ENCODE measurements at regions not wholly inside any gene's neighbourhood (a gene's known extent, or its start where the extent isn't known, plus 50 kb on each side); places are given as distances from the start of the nearest gene placed in this dataset.

DNA sequence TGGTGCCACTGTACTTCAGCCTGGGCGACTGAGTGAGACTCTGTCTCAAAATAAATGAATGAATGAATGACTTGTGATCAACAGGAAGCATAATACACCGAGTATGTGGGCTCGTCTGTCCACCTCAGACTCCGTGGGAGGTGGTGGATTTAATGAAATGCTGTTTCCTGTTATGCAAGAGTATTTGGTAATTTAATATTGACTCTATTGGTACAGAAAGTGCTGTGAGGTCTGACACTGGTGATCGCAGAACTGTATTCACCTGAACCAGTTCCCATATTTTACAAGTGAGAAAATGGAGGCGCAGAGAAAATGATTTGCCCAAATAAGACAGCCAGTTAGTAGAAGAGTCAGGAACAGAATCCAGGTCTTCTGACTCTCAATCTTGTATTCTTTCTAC, 423.3 kb downstream of the RAPGEF2 start:
- TF ChIP-seq, protein P1, sequence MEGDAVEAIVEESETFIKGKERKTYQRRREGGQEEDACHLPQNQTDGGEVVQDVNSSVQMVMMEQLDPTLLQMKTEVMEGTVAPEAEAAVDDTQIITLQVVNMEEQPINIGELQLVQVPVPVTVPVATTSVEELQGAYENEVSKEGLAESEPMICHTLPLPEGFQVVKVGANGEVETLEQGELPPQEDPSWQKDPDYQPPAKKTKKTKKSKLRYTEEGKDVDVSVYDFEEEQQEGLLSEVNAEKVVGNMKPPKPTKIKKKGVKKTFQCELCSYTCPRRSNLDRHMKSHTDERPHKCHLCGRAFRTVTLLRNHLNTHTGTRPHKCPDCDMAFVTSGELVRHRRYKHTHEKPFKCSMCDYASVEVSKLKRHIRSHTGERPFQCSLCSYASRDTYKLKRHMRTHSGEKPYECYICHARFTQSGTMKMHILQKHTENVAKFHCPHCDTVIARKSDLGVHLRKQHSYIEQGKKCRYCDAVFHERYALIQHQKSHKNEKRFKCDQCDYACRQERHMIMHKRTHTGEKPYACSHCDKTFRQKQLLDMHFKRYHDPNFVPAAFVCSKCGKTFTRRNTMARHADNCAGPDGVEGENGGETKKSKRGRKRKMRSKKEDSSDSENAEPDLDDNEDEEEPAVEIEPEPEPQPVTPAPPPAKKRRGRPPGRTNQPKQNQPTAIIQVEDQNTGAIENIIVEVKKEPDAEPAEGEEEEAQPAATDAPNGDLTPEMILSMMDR (conservative IDR thresholded peaks at IDR 0.05; ENCODE audit: low read depth, low read length), result no peak
- TF ChIP-seq EZH2 (IDR thresholded peaks at IDR 0.05; ENCODE audit: borderline replicate concordance, low read depth, low read length, poor library complexity, severe bottlenecking), result no peak

All from A673 (cell line).